PC-3 (cell line): ENCODE measurements at regions not wholly inside any gene's neighbourhood (a gene's known extent, or its start where the extent isn't known, plus 50 kb on each side); places are given as distances from the start of the nearest gene placed in this dataset.

ENCODE experiments used
- CTCF ChIP-seq: fragments of 300-600 bp; sonication (generic); conservative IDR thresholded peaks from 2 replicates; pipeline ENCODE4 v1.5.1; 2017; ENCODE audit warnings: antibody characterized with exemption, low read depth, mild to moderate bottlenecking, low read length
- EZH2 ChIP-seq: fragments of 300-600 bp; sonication (generic); IDR thresholded peaks from one replicate; pipeline ENCODE4 v1.6.1; 2017; ENCODE audit warnings: antibody characterized with exemption, mild to moderate bottlenecking, low read length; ENCODE audit not compliant: unreplicated experiment

DNA sequence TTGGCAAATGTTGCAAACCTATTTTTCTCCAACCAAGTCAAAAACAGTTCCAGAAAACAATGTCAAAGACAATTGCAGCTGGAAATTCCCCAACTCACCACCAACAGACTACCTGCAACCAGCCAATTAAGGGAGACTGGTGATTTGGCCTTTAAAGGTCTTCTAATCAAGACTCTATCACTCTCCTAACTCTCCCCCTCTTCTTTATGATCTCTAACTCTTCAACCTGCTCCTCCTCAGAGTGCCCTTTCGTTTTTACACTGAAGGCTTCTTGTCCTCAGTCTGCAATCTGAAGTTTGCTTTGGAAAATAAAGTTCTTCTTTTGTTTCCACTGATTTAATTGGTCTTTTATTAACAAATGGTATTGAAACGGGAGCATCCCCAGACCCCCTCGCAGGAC is 203.9 kb downstream of the TECRL start:
- TF ChIP-seq CTCF (no peak), EZH2 (no peak)
